Left lobe of liver (tissue), 2 donors: ENCODE measurements at regions not wholly inside any gene's neighbourhood (a gene's known extent, or its start where the extent isn't known, plus 50 kb on each side); places are given as distances from the start of the nearest gene placed in this dataset.
A peak's percentile ranks its signal among the peaks of the same experiment; 100 is the strongest.

Source experiments
- ATAC-seq: fragments of 200-7000 bp; cut with Tn5 transposase; one replicate; pipeline ENCODE4 v1.9.1; 2020; ENCODE audit warnings: mild to moderate bottlenecking, moderate library complexity
- DNase-seq: peaks from one replicate; pipeline ENCODE4 v3.0.0-alpha.2; 2020; ENCODE audit warnings: low spot score
- donor health status: DM: no; HTN: no; CAD: no; lungs with moderate emphysema.
- donor health status: DM: no; HTN: yes; CAD: no.

- no peak for ATAC-seq
- no peak for DNase-seq
These were observed 960.9 kb upstream of the FAT3 start for GRCh38 chr11:91263496-91264365.

GRCh38 chr11:91261513-91261912 is 963.1 kb upstream of the FAT3 start:
- ATAC-seq = no peak
- DNase-seq = no peak

- DNase-seq = no peak
- no peak for ATAC-seq
These were observed 965.7 kb upstream of the FAT3 start for GRCh38 chr11:91258876-91259275.

- DNase-seq (no peak), ATAC-seq (no peak)
These were observed 967.0 kb upstream of the FAT3 start for GRCh38 chr11:91257667-91258066.

GRCh38 chr11:91248199-91248807 is 976.3 kb upstream of the FAT3 start:
- peak; percentile 63 for ATAC-seq
- DNase-seq = no peak

- DNase-seq = no peak
- ATAC-seq = no peak
These were observed 977.4 kb upstream of the FAT3 start for GRCh38 chr11:91247009-91247735.

GRCh38 chr11:91244912-91245311 is 979.7 kb upstream of the FAT3 start:
- no peak for DNase-seq
- no peak for ATAC-seq

- ATAC-seq (no peak), DNase-seq (no peak)
These were observed 981.0 kb upstream of the FAT3 start for GRCh38 chr11:91243630-91244029.

GRCh38 chr11:91243051-91243450 is 981.6 kb upstream of the FAT3 start:
- no peak for ATAC-seq
- no peak for DNase-seq

GRCh38 chr11:91241226-91241625 is 983.4 kb upstream of the FAT3 start:
- no peak for DNase-seq
- ATAC-seq = no peak

- DNase-seq = no peak
- ATAC-seq = no peak
These were observed 985.3 kb upstream of the FAT3 start for GRCh38 chr11:91239359-91239758.

GRCh38 chr11:91231226-91231625 is 993.4 kb upstream of the FAT3 start:
- peak; percentile 23 for ATAC-seq
- no peak for DNase-seq

GRCh38 chr11:91230647-91231046 is 994.0 kb upstream of the FAT3 start:
- no peak for DNase-seq
- ATAC-seq = no peak

GRCh38 chr11:91222830-91223229 is 1000.0 kb upstream of the CHORDC1 start:
- ATAC-seq (no peak), DNase-seq (no peak)

GRCh38 chr11:91220476-91221202 is 997.8 kb upstream of the CHORDC1 start:
- no peak for ATAC-seq
- no peak for DNase-seq

GRCh38 chr11:91219535-91219934 is 996.7 kb upstream of the CHORDC1 start:
- ATAC-seq (no peak), DNase-seq (no peak)

GRCh38 chr11:91209751-91210150 is 986.9 kb upstream of the CHORDC1 start:
- no peak for ATAC-seq
- no peak for DNase-seq

- no peak for ATAC-seq
- DNase-seq = no peak
These were observed 986.5 kb upstream of the CHORDC1 start for GRCh38 chr11:91209306-91209705.

- no peak for DNase-seq
- ATAC-seq = no peak
These were observed 977.0 kb upstream of the CHORDC1 start for GRCh38 chr11:91199866-91200265.

GRCh38 chr11:91194546-91194945 is 971.7 kb upstream of the CHORDC1 start:
- ATAC-seq (no peak), DNase-seq (no peak)

- DNase-seq (no peak), ATAC-seq (no peak)
These were observed 965.6 kb upstream of the CHORDC1 start for GRCh38 chr11:91188484-91188883.
